Hepatocyte (in vitro differentiated cells): ENCODE measurements at regions not wholly inside any gene's neighbourhood (a gene's known extent, or its start where the extent isn't known, plus 50 kb on each side); places are given as distances from the start of the nearest gene placed in this dataset.

Experiments
- DNase-seq: peaks from one replicate; pipeline ENCODE4 v3.0.0-alpha.2; 2016; ENCODE audit warnings: low spot score
- H2AFZ ChIP-seq: fragments of 200-600 bp; sonication (generic); 2 replicates; pipeline ENCODE4 v1.6.0; 2016; ENCODE audit warnings: antibody characterized with exemption, mild to moderate bottlenecking
- H3K27ac ChIP-seq: fragments of 200-600 bp; sonication (generic); 2 replicates; pipeline ENCODE4 v1.5.1; 2016; ENCODE audit warnings: mild to moderate bottlenecking
- H3K27me3 ChIP-seq: fragments of 200-600 bp; sonication (generic); 2 replicates; pipeline ENCODE4 v1.6.1; 2016
- H3K36me3 ChIP-seq: fragments of 200-600 bp; sonication (generic); replicated peaks from 2 replicates; pipeline ENCODE4 v1.5.1; 2016; ENCODE audit warnings: low read depth; ENCODE audit not compliant: insufficient read depth
- H3K4me1 ChIP-seq: fragments of 200-600 bp; sonication (generic); 2 replicates; pipeline ENCODE4 v1.5.1; 2016; ENCODE audit warnings: mild to moderate bottlenecking, moderate library complexity; ENCODE audit not compliant: insufficient read depth
- H3K4me2 ChIP-seq: fragments of 200-600 bp; sonication (generic); 2 replicates; pipeline ENCODE4 v1.6.0; 2016
- H3K4me3 ChIP-seq: fragments of 200-600 bp; sonication (generic); 2 replicates; pipeline ENCODE4 v1.5.1; 2016; ENCODE audit warnings: mild to moderate bottlenecking
- H3K79me2 ChIP-seq: fragments of 200-600 bp; sonication (generic); 2 replicates; pipeline ENCODE4 v1.6.0; 2017; ENCODE audit warnings: mild to moderate bottlenecking
- H3K9me2 ChIP-seq: fragments of 200-600 bp; sonication (generic); replicated peaks from 2 replicates; pipeline ENCODE4 v1.6.0; 2017; ENCODE audit warnings: mild to moderate bottlenecking; ENCODE audit not compliant: insufficient read depth
- H3K9me3 ChIP-seq: fragments of 200-600 bp; sonication (generic); 2 replicates; pipeline ENCODE4 v1.5.1; 2016; ENCODE audit warnings: low read depth, mild to moderate bottlenecking
- H4K20me1 ChIP-seq: fragments of 200-600 bp; sonication (generic); 2 replicates; pipeline ENCODE4 v1.6.0; 2016; ENCODE audit warnings: mild to moderate bottlenecking; ENCODE audit not compliant: insufficient read depth, poor library complexity, severe bottlenecking
- EZH2 ChIP-seq: fragments of 200-600 bp; sonication (generic); IDR thresholded peaks from 2 replicates; pipeline ENCODE4 v1.6.1; 2016; ENCODE audit warnings: antibody characterized with exemption, mild to moderate bottlenecking, borderline replicate concordance
- EZH2phosphoT487 ChIP-seq: fragments of 200-600 bp; sonication (generic); IDR thresholded peaks from one replicate; pipeline ENCODE4 v1.6.1; 2018; ENCODE audit warnings: antibody characterized with exemption, mild to moderate bottlenecking, low read depth, moderate library complexity; ENCODE audit not compliant: unreplicated experiment, severe bottlenecking
- WGBS: methylation state at CpG from one replicate; pipeline ENCODE4 v1.1.6; 2016; ENCODE audit warnings: low lambda C conversion rate; ENCODE audit errors: missing lambda C conversion rate; 5-methylcytosine and 5-hydroxymethylcytosine counted together
- TF ChIP-seq, protein P1 (sequence below): fragments of 200-600 bp; sonication (generic); IDR thresholded peaks from 2 replicates; pipeline ENCODE4 v1.5.1; 2016; ENCODE audit warnings: antibody characterized with exemption, mild to moderate bottlenecking; ENCODE audit not compliant: poor library complexity

DNA sequence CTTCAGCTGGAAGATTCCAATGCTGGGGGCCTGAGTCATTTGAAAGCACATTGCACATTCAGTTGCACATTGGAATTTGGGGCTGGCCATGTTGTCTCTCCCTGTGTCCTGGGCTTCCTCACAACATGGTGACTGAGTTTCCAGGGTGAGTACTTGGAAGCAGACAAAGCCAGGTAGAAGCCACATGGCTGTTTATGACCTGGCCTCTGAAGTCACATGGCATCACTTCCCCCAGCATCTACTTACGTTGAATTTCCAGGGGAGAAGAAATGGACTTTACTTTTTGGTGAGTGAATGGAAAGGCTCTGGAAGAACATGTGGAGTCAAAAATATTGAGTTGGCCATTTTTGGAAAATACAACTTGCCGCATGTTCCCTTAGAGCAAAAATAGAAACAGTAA lies 155.5 kb downstream of the LINC00237 start:
- H3K4me2 ChIP-seq: no peak overlapping the region
- H2AFZ ChIP-seq: no peak overlapping the region
- no peaks in the 10 kb centered on the region for H4K20me1 ChIP-seq
- no peaks in the 10 kb centered on the region for H3K4me1 ChIP-seq
- H3K27ac ChIP-seq: no peak overlapping the region
- DNase-seq: no peak
- TF ChIP-seq EZH2phosphoT487: no peak
- TF ChIP-seq EZH2: no peak
- TF ChIP-seq, protein P1, sequence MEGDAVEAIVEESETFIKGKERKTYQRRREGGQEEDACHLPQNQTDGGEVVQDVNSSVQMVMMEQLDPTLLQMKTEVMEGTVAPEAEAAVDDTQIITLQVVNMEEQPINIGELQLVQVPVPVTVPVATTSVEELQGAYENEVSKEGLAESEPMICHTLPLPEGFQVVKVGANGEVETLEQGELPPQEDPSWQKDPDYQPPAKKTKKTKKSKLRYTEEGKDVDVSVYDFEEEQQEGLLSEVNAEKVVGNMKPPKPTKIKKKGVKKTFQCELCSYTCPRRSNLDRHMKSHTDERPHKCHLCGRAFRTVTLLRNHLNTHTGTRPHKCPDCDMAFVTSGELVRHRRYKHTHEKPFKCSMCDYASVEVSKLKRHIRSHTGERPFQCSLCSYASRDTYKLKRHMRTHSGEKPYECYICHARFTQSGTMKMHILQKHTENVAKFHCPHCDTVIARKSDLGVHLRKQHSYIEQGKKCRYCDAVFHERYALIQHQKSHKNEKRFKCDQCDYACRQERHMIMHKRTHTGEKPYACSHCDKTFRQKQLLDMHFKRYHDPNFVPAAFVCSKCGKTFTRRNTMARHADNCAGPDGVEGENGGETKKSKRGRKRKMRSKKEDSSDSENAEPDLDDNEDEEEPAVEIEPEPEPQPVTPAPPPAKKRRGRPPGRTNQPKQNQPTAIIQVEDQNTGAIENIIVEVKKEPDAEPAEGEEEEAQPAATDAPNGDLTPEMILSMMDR: no peak
- H3K27me3 ChIP-seq: peaks cover 8% of the 10 kb centered on the region
- WGBS: 91% methylated on average over 2 of the region's 2 CpGs
- H3K9me3 ChIP-seq: no peaks in the 10 kb centered on the region
- no peak overlapping the region for H3K4me3 ChIP-seq
- H3K79me2 ChIP-seq: no peaks in the 10 kb centered on the region
- H3K9me2 ChIP-seq: no peaks in the 10 kb centered on the region
- H3K36me3 ChIP-seq: no peaks in the 10 kb centered on the region

DNA sequence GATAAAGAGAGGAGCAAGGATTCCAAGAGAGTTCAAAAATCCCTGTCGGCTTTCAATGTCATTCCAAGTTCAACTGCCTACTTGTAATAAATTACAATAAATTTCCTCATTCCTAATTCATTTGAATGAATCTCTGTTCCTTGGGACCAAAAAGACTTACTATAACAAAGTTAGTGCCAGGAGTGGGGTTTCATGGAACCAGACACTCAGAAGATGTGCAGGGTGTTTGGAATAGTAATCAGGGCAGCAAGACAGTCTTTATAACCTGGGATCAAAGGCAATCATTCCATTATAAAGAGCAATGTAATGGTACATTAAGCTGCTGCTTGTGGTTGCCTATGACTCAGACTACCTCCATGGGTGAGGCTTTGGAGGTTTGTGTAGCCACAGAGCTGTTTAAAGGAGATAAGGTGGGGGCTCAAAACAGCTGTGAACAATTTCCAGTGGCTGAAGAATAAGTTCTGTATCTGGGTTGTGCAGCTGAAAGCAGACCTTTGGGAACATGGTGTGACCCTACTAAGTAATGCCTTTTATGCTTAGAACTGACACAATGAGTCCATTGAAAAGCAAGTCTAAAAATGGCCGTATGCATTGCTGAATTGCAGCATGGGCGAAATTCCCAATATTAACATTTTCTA lies 159.9 kb downstream of the LINC00237 start:
- no peaks in the 10 kb centered on the region for H3K27me3 ChIP-seq
- H3K4me1 ChIP-seq: no peaks in the 10 kb centered on the region
- no peak for TF ChIP-seq EZH2
- TF ChIP-seq EZH2phosphoT487: no peak
- TF ChIP-seq, protein P1: no peak
- no peaks in the 10 kb centered on the region for H3K79me2 ChIP-seq
- H4K20me1 ChIP-seq: no peaks in the 10 kb centered on the region
- H2AFZ ChIP-seq: no peak overlapping the region
- no peaks in the 10 kb centered on the region for H3K36me3 ChIP-seq
- 91% methylated on average over 3 of the region's 3 CpGs for WGBS
- H3K4me2 ChIP-seq: no peak overlapping the region
- H3K9me3 ChIP-seq: no peaks in the 10 kb centered on the region
- no peak overlapping the region for H3K27ac ChIP-seq
- DNase-seq: no peak
- no peaks in the 10 kb centered on the region for H3K9me2 ChIP-seq
- H3K4me3 ChIP-seq: no peak overlapping the region

DNA sequence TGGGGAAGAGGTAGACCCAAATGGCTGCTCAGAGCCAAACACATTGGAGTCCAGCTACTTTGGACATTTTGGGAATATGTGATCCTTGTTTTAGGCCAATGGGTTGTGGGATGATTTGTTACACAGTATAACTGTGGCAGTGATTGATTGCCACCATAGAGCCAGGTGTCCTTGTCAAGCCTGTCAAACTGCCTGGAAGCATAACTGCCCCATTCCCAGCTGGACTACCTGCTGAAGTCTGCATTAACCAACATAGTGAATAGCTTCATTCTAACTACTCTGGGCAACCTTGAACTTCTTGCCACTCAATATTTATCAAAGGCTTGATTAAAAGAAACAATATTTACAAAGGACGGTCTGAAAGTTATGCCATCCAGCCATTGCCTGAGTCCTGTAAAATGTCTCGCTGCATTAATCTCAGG lies 164.7 kb downstream of the LINC00237 start:
- Histone ChIP-seq H3K27me3 (no peaks in the 10 kb centered on the region), H3K9me2 (no peaks in the 10 kb centered on the region), H3K36me3 (no peaks in the 10 kb centered on the region), H2AFZ (no peak overlapping the region), H3K4me1 (no peaks in the 10 kb centered on the region), H3K4me2 (no peak overlapping the region), H3K79me2 (no peaks in the 10 kb centered on the region), H3K27ac (no peak overlapping the region), H3K9me3 (no peaks in the 10 kb centered on the region), H3K4me3 (no peak overlapping the region), H4K20me1 (no peaks in the 10 kb centered on the region)
- no peak for DNase-seq
- no peak for TF ChIP-seq EZH2phosphoT487
- TF ChIP-seq, protein P1: no peak
- TF ChIP-seq EZH2: no peak
- WGBS: 74% methylated on average over 2 of the region's 2 CpGs

DNA sequence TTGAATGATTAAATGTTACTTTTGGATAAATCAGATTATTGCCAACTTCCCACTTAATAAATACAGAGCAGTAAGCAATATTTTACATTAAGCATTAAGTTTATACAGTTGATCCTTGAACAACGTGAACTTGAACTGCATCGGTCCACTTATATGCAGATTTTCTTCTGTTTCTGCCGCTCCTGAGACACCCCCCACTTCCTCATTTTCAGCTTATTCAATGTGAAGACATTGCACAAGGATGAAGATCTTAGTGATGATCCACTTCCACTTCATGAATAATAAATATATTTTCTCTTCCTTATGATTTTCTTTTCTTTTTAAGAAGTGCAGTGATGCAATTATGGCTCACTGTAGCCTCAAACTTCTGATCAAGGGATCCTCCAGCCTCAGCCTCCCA lies 167.2 kb downstream of the LINC00237 start:
- Histone ChIP-seq H3K9me2 (no peaks in the 10 kb centered on the region), H3K4me2 (no peak overlapping the region), H3K4me3 (no peak overlapping the region), H3K4me1 (no peaks in the 10 kb centered on the region), H3K9me3 (no peaks in the 10 kb centered on the region), H3K27ac (no peak overlapping the region), H3K27me3 (no peaks in the 10 kb centered on the region), H3K79me2 (no peaks in the 10 kb centered on the region), H3K36me3 (no peaks in the 10 kb centered on the region), H4K20me1 (no peaks in the 10 kb centered on the region), H2AFZ (no peak overlapping the region)
- WGBS: 90% methylated on average over 3 of the region's 3 CpGs
- TF ChIP-seq EZH2: no peak
- TF ChIP-seq, protein P1: no peak
- no peak for TF ChIP-seq EZH2phosphoT487
- DNase-seq: no peak
